ENCODE measurements at regions not wholly inside any gene's neighbourhood (a gene's known extent, or its start where the extent isn't known, plus 50 kb on each side); places are given as distances from the start of the nearest gene placed in this dataset.

DNA sequence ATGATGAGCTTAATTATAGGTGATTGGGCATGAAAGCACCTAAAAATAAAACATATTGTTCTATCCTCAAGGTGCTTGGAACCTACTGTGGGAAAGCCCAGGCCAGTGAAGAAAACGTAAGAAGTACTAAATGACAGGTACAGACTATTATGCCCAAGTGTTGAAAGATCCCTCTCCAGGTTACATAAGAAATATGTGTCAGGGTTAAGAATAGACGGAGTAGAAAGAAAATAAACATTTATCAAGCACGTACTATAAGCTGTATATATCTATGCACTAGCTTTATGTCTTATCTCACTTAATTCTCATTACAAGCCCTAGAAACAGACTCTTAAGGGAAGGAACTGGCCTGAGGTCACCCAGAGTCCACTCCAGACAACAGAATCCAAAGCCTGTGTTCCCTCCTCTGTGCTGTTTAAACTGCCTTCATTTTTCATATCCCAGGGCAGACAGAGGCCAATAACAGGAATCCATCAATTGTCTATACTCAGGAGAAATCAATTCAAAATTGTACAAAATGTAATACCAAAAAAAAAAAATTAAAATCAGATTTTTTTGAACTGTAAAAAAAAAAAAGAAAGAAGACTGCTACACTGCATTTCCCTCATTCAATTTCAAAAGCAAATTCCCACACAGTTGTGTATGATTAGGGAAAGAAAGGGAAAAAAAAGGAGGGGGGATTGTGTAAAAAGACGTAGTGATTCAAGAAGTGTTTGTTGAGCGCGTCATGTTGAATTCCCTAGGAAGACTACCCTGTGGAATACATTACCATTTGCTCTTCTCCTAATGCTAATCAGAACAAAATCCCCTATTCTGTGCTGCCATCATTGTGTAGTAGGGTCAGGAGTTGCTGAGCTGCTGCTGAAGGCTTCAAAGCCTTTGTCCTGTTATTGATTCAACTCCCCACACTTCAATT is 156.3 kb downstream of the IRS1 start:
- TF ChIP-seq, protein P1, sequence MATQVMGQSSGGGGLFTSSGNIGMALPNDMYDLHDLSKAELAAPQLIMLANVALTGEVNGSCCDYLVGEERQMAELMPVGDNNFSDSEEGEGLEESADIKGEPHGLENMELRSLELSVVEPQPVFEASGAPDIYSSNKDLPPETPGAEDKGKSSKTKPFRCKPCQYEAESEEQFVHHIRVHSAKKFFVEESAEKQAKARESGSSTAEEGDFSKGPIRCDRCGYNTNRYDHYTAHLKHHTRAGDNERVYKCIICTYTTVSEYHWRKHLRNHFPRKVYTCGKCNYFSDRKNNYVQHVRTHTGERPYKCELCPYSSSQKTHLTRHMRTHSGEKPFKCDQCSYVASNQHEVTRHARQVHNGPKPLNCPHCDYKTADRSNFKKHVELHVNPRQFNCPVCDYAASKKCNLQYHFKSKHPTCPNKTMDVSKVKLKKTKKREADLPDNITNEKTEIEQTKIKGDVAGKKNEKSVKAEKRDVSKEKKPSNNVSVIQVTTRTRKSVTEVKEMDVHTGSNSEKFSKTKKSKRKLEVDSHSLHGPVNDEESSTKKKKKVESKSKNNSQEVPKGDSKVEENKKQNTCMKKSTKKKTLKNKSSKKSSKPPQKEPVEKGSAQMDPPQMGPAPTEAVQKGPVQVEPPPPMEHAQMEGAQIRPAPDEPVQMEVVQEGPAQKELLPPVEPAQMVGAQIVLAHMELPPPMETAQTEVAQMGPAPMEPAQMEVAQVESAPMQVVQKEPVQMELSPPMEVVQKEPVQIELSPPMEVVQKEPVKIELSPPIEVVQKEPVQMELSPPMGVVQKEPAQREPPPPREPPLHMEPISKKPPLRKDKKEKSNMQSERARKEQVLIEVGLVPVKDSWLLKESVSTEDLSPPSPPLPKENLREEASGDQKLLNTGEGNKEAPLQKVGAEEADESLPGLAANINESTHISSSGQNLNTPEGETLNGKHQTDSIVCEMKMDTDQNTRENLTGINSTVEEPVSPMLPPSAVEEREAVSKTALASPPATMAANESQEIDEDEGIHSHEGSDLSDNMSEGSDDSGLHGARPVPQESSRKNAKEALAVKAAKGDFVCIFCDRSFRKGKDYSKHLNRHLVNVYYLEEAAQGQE (tag by site-specific recombination; IDR thresholded peaks at IDR 0.05), result no peak
- TF ChIP-seq ZNF561 (tag by site-specific recombination; IDR thresholded peaks at IDR 0.05; ENCODE audit: borderline replicate concordance) (no peak), GLI4 (tag by site-specific recombination; IDR thresholded peaks at IDR 0.05) (no peak), ZNF623 (tag by site-specific recombination; IDR thresholded peaks at IDR 0.05) (no peak), ZNF292 (tag by site-specific recombination; IDR thresholded peaks at IDR 0.05; ENCODE audit: borderline replicate concordance, low read depth) (no peak), ZNF10 (tag by site-specific recombination; IDR thresholded peaks at IDR 0.05) (no peak), ZNF114 (tag by site-specific recombination; IDR thresholded peaks at IDR 0.05) (no peak), KLF1 (tag by site-specific recombination; IDR thresholded peaks at IDR 0.05) (no peak), TCF7L2 (IDR thresholded peaks at IDR 0.05; ENCODE audit: borderline replicate concordance, low read depth, low read length) (no peak), MYNN (tag by site-specific recombination; IDR thresholded peaks at IDR 0.05; ENCODE audit: borderline replicate concordance) (no peak)
- TF ChIP-seq, protein P2, sequence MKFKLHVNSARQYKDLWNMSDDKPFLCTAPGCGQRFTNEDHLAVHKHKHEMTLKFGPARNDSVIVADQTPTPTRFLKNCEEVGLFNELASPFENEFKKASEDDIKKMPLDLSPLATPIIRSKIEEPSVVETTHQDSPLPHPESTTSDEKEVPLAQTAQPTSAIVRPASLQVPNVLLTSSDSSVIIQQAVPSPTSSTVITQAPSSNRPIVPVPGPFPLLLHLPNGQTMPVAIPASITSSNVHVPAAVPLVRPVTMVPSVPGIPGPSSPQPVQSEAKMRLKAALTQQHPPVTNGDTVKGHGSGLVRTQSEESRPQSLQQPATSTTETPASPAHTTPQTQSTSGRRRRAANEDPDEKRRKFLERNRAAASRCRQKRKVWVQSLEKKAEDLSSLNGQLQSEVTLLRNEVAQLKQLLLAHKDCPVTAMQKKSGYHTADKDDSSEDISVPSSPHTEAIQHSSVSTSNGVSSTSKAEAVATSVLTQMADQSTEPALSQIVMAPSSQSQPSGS (tag by site-specific recombination; IDR thresholded peaks at IDR 0.05; ENCODE audit: low read depth), result no peak
- TF ChIP-seq, protein P3, sequence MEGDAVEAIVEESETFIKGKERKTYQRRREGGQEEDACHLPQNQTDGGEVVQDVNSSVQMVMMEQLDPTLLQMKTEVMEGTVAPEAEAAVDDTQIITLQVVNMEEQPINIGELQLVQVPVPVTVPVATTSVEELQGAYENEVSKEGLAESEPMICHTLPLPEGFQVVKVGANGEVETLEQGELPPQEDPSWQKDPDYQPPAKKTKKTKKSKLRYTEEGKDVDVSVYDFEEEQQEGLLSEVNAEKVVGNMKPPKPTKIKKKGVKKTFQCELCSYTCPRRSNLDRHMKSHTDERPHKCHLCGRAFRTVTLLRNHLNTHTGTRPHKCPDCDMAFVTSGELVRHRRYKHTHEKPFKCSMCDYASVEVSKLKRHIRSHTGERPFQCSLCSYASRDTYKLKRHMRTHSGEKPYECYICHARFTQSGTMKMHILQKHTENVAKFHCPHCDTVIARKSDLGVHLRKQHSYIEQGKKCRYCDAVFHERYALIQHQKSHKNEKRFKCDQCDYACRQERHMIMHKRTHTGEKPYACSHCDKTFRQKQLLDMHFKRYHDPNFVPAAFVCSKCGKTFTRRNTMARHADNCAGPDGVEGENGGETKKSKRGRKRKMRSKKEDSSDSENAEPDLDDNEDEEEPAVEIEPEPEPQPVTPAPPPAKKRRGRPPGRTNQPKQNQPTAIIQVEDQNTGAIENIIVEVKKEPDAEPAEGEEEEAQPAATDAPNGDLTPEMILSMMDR (tag by site-specific recombination; IDR thresholded peaks at IDR 0.05), result no peak
- TF ChIP-seq, protein P4, sequence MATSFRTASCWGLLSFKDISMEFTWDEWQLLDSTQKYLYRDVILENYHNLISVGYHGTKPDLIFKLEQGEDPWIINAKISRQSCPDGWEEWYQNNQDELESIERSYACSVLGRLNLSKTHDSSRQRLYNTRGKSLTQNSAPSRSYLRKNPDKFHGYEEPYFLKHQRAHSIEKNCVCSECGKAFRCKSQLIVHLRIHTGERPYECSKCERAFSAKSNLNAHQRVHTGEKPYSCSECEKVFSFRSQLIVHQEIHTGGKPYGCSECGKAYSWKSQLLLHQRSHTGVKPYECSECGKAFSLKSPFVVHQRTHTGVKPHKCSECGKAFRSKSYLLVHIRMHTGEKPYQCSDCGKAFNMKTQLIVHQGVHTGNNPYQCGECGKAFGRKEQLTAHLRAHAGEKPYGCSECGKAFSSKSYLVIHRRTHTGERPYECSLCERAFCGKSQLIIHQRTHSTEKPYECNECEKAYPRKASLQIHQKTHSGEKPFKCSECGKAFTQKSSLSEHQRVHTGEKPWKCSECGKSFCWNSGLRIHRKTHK (tag by site-specific recombination; IDR thresholded peaks at IDR 0.05), result no peak
- TF ChIP-seq, protein P5, sequence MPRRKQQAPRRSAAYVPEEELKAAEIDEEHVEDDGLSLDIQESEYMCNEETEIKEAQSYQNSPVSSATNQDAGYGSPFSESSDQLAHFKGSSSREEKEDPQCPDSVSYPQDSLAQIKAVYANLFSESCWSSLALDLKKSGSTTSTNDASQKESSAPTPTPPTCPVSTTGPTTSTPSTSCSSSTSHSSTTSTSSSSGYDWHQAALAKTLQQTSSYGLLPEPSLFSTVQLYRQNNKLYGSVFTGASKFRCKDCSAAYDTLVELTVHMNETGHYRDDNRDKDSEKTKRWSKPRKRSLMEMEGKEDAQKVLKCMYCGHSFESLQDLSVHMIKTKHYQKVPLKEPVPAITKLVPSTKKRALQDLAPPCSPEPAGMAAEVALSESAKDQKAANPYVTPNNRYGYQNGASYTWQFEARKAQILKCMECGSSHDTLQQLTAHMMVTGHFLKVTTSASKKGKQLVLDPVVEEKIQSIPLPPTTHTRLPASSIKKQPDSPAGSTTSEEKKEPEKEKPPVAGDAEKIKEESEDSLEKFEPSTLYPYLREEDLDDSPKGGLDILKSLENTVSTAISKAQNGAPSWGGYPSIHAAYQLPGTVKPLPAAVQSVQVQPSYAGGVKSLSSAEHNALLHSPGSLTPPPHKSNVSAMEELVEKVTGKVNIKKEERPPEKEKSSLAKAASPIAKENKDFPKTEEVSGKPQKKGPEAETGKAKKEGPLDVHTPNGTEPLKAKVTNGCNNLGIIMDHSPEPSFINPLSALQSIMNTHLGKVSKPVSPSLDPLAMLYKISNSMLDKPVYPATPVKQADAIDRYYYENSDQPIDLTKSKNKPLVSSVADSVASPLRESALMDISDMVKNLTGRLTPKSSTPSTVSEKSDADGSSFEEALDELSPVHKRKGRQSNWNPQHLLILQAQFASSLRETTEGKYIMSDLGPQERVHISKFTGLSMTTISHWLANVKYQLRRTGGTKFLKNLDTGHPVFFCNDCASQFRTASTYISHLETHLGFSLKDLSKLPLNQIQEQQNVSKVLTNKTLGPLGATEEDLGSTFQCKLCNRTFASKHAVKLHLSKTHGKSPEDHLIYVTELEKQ (tag by site-specific recombination; IDR thresholded peaks at IDR 0.05; ENCODE audit: borderline replicate concordance), result no peak
